A549 (cell line): ENCODE measurements at regions not wholly inside any gene's neighbourhood (a gene's known extent, or its start where the extent isn't known, plus 50 kb on each side); places are given as distances from the start of the nearest gene placed in this dataset.

Experiments used
- ATAC-seq, 2 experiments: fragments of 200-7000 bp in 1 of 2; fragments of >200 bp in 1 of 2; cut with Nextera tagmentation in 1 of 2; cut with Tn5 transposase in 1 of 2; 3 replicates each; pipeline versions ENCODE4 v1.8.0 to v1.9.1; 2018 to 2020; ENCODE audit warnings: mild to moderate bottlenecking in 1 of 2, moderate library complexity in 1 of 2
- CTCF ChIA-PET: fragments of 300-600 bp; sonication (Branson Sonifier 250); formaldehyde crosslinking; extraction: SDS; loops from one replicate; lab custom pipeline; 2021; ENCODE audit warnings: antibody characterized with exemption, inconsistent platforms; lab: Yijun Ruan, JAX
- POLR2A ChIA-PET: fragments of 350-600 bp; formaldehyde crosslinking; extraction: SDS; loops from one replicate; lab custom pipeline; 2021; ENCODE audit warnings: antibody characterized with exemption, inconsistent platforms; lab: Yijun Ruan, JAX
- DNase-seq, 2 experiments: peaks; one replicate each; pipeline versions ENCODE4 v3.0.0 to v3.0.0-alpha.2; 2011 to 2016; ENCODE audit warnings: low read depth in 1 of 2, low spot score in 1 of 2
- FAIRE-seq: peaks from 2 replicates; lab custom pipeline; 2011; peaks lifted over from hg19 to GRCh38; lab: Jason Lieb, UNC
- H3K27ac ChIP-seq, 2 experiments: fragments of >200 bp; sonication (Bioruptor Twin); formaldehyde crosslinking; 3 replicates each; pipeline ENCODE4 v1.5.1; 2016 to 2017
- H3K4me1 ChIP-seq: fragments of >200 bp; sonication (Bioruptor Twin); formaldehyde crosslinking; 3 replicates; pipeline ENCODE4 v1.6.1; 2016
- H3K4me2 ChIP-seq: fragments of >200 bp; sonication (Bioruptor Twin); formaldehyde crosslinking; 3 replicates; pipeline ENCODE4 v1.6.1; 2016
- H3K4me3 ChIP-seq: fragments of >200 bp; sonication (Bioruptor Twin); formaldehyde crosslinking; 3 replicates; pipeline ENCODE4 v1.5.1; 2016
- H3K9me3 ChIP-seq: fragments of >200 bp; sonication (Bioruptor Twin); formaldehyde crosslinking; 3 replicates; pipeline ENCODE4 v1.6.1; 2016
- CBX2 ChIP-seq: fragments of 200-600 bp; sonication (generic); IDR thresholded peaks from 2 replicates; pipeline ENCODE4 v1.6.1; 2016; ENCODE audit warnings: low read depth, mild to moderate bottlenecking, borderline replicate concordance
- EHMT2 ChIP-seq: fragments of 200-600 bp; sonication (generic); IDR thresholded peaks from 2 replicates; pipeline ENCODE4 v1.6.1; 2016; ENCODE audit warnings: antibody characterized with exemption, low read depth, mild to moderate bottlenecking, moderate library complexity
- EP300 ChIP-seq, 2 experiments: fragments of >200 bp; sonication (Bioruptor Twin); formaldehyde crosslinking; IDR thresholded peaks; 2 replicates in 1 of 2; 3 replicates in 1 of 2; pipeline ENCODE4 v1.6.1; 2016 to 2017
- FOXS1 ChIP-seq: fragments of 250-450 bp; sonication (Bioruptor Pico); IDR thresholded peaks from 2 replicates; pipeline ENCODE4 v1.5.0; 2020; ENCODE audit warnings: mild to moderate bottlenecking, moderate library complexity
- MAFK ChIP-seq: fragments of 450-650 bp; IDR thresholded peaks from 2 replicates; pipeline ENCODE4 v1.6.1; 2014; ENCODE audit not compliant: partially characterized antibody
- RAD21 ChIP-seq, 2 experiments: fragments of >200 bp in 1 of 2; sonication (Bioruptor Twin) in 1 of 2; formaldehyde crosslinking in 1 of 2; IDR thresholded peaks in 1 of 2; conservative IDR thresholded peaks in 1 of 2; 2 replicates in 1 of 2; 3 replicates in 1 of 2; pipeline ENCODE4 v1.6.1; 2012 to 2018; ENCODE audit warnings: inconsistent platforms in 1 of 2
- RARB ChIP-seq: fragments of 250-450 bp; sonication (Bioruptor Pico); IDR thresholded peaks from 2 replicates; pipeline ENCODE4 v1.8.0; 2021; ENCODE audit warnings: mild to moderate bottlenecking, moderate library complexity
- REST ChIP-seq: fragments of 200-600 bp; sonication (generic); IDR thresholded peaks from 2 replicates; pipeline ENCODE4 v1.6.1; 2016; ENCODE audit warnings: antibody characterized with exemption, mild to moderate bottlenecking, moderate library complexity
- SMC3 ChIP-seq: fragments of >200 bp; sonication (Bioruptor Twin); formaldehyde crosslinking; IDR thresholded peaks from 3 replicates; pipeline ENCODE4 v1.6.1; 2018; ENCODE audit warnings: inconsistent platforms
- SREBF2 ChIP-seq: fragments of 450-650 bp; IDR thresholded peaks from 2 replicates; pipeline ENCODE4 v1.6.1; 2014; ENCODE audit warnings: mild to moderate bottlenecking, moderate library complexity
- TFCP2L1 ChIP-seq: fragments of 250-450 bp; sonication (Bioruptor Pico); IDR thresholded peaks from 2 replicates; pipeline ENCODE4 v1.5.0; 2021; ENCODE audit warnings: mild to moderate bottlenecking
- ZFP36 ChIP-seq: fragments of 450-650 bp; IDR thresholded peaks from 2 replicates; pipeline ENCODE4 v1.6.1; 2014; ENCODE audit warnings: borderline replicate concordance; ENCODE audit not compliant: partially characterized antibody
- WGBS: methylation state at CpG from one replicate; pipeline ENCODE4 v1.1.6; 2017; ENCODE audit errors: missing lambda C conversion rate; 5-methylcytosine and 5-hydroxymethylcytosine counted together
- TF ChIP-seq, protein P1 (sequence below): fragments of >200 bp; sonication (Bioruptor Twin); formaldehyde crosslinking; IDR thresholded peaks from 3 replicates; pipeline ENCODE4 v1.5.1; 2016

DNA sequence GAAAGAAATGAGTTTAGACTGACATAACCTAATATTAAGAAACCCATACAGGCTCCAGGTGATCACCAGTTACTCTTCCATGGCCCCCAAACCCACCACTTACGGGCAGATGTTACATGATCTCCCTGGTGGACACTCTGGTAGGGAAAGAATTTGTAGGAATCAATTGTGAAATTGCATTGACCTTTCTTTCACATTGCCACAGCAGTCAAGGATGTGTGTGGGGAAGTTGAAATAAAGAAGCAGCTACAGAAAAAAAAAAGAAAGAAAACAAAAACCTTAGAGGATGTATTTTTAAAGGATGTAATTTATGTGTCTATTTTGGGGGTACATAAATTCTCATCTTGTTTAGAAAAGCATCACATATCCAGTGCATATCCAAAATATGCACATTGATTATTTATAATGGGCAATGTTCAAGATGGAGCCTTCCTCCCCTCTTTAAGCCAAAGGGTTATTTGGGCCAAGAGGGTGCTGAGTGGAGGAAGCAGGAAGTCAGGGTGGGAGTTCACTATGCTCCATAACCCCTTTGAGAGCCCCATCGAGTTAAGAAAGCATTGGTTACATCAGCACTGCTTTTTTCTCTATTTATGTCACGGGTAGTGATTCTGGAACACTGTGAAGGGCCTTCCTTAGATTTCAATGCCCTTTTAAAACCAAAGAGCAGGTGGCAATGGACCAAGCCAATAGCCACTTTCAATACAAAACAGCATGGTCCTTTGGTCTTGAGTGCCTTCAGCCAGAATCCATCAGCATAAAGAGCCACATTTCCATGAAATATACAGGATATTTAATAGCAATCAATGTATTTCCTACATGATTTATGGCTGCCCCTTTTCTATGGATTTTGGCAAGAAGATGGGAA lies 169.6 kb downstream of the LACC1 start:
- CTCF ChIA-PET: interaction anchor here (0.7 to 2.1 kb wide), 6 partner anchors 14 to 388 kb away, joined by 3 to 9 read pairs (median 4); no protein-coding TSS in a partner anchor
- POLR2A ChIA-PET: no interaction called here
- Histone ChIP-seq H3K4me1 (peaks cover 49% of the 10 kb centered on the region), H3K4me2 (no peak overlapping the region), H3K27ac (peak overlapping the region; percentile 11 to 45; a peak in 3 of 6 replicates), H3K9me3 (no peaks in the 10 kb centered on the region), H3K4me3 (no peak overlapping the region)
- no peak for FAIRE-seq
- TF ChIP-seq CBX2 (no peak), SREBF2 (no peak)
- DNase-seq: no peak
- no peak for ATAC-seq
- WGBS: 69% methylated on average over 3 of the region's 3 CpGs

DNA sequence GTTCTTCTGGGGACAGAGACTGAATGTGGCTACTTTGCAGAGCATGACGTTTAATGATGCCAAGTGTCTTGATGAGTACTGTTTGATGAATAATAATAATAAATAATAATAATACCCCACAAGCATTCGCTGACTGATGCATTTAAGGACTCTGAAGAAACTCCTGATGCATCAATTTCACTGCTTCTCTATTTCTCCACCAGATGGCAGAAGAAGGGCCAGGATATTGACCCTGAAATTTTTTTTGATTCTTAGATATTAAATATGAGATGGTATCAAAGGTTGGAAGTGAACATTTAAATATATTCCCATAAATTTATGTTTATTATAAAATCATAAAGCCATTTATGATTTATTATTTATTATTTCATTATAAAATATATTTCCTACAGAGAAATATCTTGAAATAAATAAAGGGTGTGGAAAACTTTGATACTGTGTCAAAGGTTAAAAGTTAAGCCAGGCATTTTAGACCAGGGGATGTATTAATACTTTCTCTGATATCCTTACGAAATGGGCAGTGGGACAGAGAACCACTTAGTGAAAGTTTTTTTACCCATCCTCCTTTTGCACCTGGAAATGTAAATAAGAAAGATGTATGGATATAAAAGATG lies 170.9 kb downstream of the LACC1 start:
- WGBS: 11% methylated on average over 3 of the region's 3 CpGs
- no peak for ATAC-seq
- ChIA-PET CTCF (interaction anchor here (0.7 to 1.2 kb wide), 5 partner anchors 13 to 390 kb away, joined by 3 read pairs; no protein-coding TSS in a partner anchor), POLR2A (no interaction called here)
- peak overlapping the region; percentile 66 to 86 for H3K27ac ChIP-seq
- TF ChIP-seq MAFK (peak; percentile 70), SMC3 (peak; percentile 86), EHMT2 (no peak), TFCP2L1 (CRISPR knock-in tag) (no peak), FOXS1 (CRISPR knock-in tag) (no peak), RAD21 (conservative IDR thresholded peaks at IDR 0.05 in 1 of 2, IDR thresholded peaks at IDR 0.05 in 1 of 2) (peak; percentile 68 to 73)
- TF ChIP-seq, protein P1, sequence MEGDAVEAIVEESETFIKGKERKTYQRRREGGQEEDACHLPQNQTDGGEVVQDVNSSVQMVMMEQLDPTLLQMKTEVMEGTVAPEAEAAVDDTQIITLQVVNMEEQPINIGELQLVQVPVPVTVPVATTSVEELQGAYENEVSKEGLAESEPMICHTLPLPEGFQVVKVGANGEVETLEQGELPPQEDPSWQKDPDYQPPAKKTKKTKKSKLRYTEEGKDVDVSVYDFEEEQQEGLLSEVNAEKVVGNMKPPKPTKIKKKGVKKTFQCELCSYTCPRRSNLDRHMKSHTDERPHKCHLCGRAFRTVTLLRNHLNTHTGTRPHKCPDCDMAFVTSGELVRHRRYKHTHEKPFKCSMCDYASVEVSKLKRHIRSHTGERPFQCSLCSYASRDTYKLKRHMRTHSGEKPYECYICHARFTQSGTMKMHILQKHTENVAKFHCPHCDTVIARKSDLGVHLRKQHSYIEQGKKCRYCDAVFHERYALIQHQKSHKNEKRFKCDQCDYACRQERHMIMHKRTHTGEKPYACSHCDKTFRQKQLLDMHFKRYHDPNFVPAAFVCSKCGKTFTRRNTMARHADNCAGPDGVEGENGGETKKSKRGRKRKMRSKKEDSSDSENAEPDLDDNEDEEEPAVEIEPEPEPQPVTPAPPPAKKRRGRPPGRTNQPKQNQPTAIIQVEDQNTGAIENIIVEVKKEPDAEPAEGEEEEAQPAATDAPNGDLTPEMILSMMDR: peak; percentile 68
- DNase-seq: peak in 1 of 2 experiments; percentile 38
- H3K9me3 ChIP-seq: no peaks in the 10 kb centered on the region
- H3K4me2 ChIP-seq: peak overlapping the region; percentile 60; the same call in 2 of the 3 replicates
- no peak for FAIRE-seq
- H3K4me3 ChIP-seq: no peak overlapping the region
- H3K4me1 ChIP-seq: peaks cover 40% of the 10 kb centered on the region

- H3K4me1 ChIP-seq: peaks cover 38% of the 10 kb centered on the region
- TF ChIP-seq ZFP36 (no peak), RARB (CRISPR knock-in tag) (no peak), EP300 (IDR thresholded peaks at IDR 0.05) (no peak), MAFK (no peak), REST (no peak)
- H3K27ac ChIP-seq: peak overlapping the region; percentile 66 to 86
- peak overlapping the region; percentile 60 for H3K4me2 ChIP-seq
- DNase-seq (no peak), FAIRE-seq (no peak), ATAC-seq (no peak; a peak in 1 of 6 replicates)
- H3K4me3 ChIP-seq: no peak overlapping the region
- CTCF ChIA-PET: interaction anchor here (0.9 to 1.6 kb wide), 4 partner anchors 88 to 389 kb away, joined by 3 to 8 read pairs (median 3); no protein-coding TSS in a partner anchor
- POLR2A ChIA-PET: interaction anchor here (1.0 kb wide), 1 partner anchor 90 kb away, joined by 4 read pairs; no protein-coding TSS in a partner anchor
- no peaks in the 10 kb centered on the region for H3K9me3 ChIP-seq
These were observed 171.7 kb downstream of the LACC1 start for GRCh38 chr13:44051405-44051804.
